Neuronal stem cell (in vitro differentiated cells): ENCODE measurements at regions not wholly inside any gene's neighbourhood (a gene's known extent, or its start where the extent isn't known, plus 50 kb on each side); places are given as distances from the start of the nearest gene placed in this dataset.

Source experiments
- DNase-seq: peaks from one replicate; pipeline ENCODE4 v3.0.0-alpha.2; 2013; ENCODE audit warnings: low spot score
- H2AFZ ChIP-seq: one replicate; pipeline ENCODE4 v1.6.1; 2013; ENCODE audit warnings: mild to moderate bottlenecking, low read length, inconsistent platforms
- H2AK5ac ChIP-seq: 2 replicates; pipeline ENCODE4 v1.6.1; 2013; ENCODE audit warnings: low read depth, mild to moderate bottlenecking, inconsistent platforms, low read length, moderate library complexity, mixed read lengths
- H2BK120ac ChIP-seq: 2 replicates; pipeline ENCODE4 v1.6.1; 2013; ENCODE audit warnings: low read depth, mild to moderate bottlenecking, inconsistent platforms, low read length, moderate library complexity, mixed read lengths
- H2BK12ac ChIP-seq: one replicate; pipeline ENCODE4 v1.6.1; 2013; ENCODE audit warnings: low read length, inconsistent platforms
- H2BK15ac ChIP-seq: 2 replicates; pipeline ENCODE4 v1.6.1; 2013; ENCODE audit warnings: mild to moderate bottlenecking, low read length, inconsistent platforms, mixed read lengths
- H2BK5ac ChIP-seq: one replicate; pipeline ENCODE4 v1.6.1; 2013; ENCODE audit warnings: inconsistent platforms, mild to moderate bottlenecking, low read length, moderate library complexity
- H3K14ac ChIP-seq: one replicate; pipeline ENCODE4 v1.6.1; 2013; ENCODE audit warnings: low read length, inconsistent platforms
- H3K18ac ChIP-seq: 2 replicates; pipeline ENCODE4 v1.6.1; 2013; ENCODE audit warnings: low read length, inconsistent platforms
- H3K23ac ChIP-seq: 2 replicates; pipeline ENCODE4 v1.6.1; 2013; ENCODE audit warnings: low read depth, mild to moderate bottlenecking, mixed read lengths, low read length, inconsistent platforms; ENCODE audit not compliant: poor library complexity
- H3K27ac ChIP-seq: replicated peaks from 3 replicates; pipeline ENCODE4 v1.5.1; 2013; ENCODE audit warnings: low read length, inconsistent platforms
- H3K27me3 ChIP-seq, 3 experiments: 2 replicates each; pipeline ENCODE4 v1.6.1; 2013; ENCODE audit warnings: low read length in 3 of 3, mild to moderate bottlenecking in 2 of 3, inconsistent platforms in 1 of 3, low read depth in 1 of 3, mixed read lengths in 1 of 3, moderate library complexity in 1 of 3; ENCODE audit not compliant: control insufficient read depth in 3 of 3, insufficient read depth in 3 of 3
- H3K36me3 ChIP-seq, 2 donors: replicated peaks in 1 of 2; 2 replicates each; pipeline ENCODE4 v1.6.1; 2013; ENCODE audit warnings: low read length in 2 of 2; ENCODE audit not compliant: control insufficient read depth in 2 of 2, insufficient read depth in 2 of 2
- H3K4ac ChIP-seq: 2 replicates; pipeline ENCODE4 v1.6.1; 2013; ENCODE audit warnings: inconsistent platforms, mild to moderate bottlenecking, low read length, moderate library complexity
- H3K4me1 ChIP-seq, 2 donors: 1 replicate in 1 of 2; 2 replicates in 1 of 2; pipeline ENCODE4 v1.6.1; 2013; ENCODE audit warnings: low read length in 2 of 2, low read depth in 1 of 2; ENCODE audit not compliant: control insufficient read depth in 2 of 2, insufficient read depth in 1 of 2
- H3K4me2 ChIP-seq: one replicate; pipeline ENCODE4 v1.6.1; 2013; ENCODE audit warnings: mild to moderate bottlenecking, low read length, inconsistent platforms; ENCODE audit not compliant: insufficient read depth, poor library complexity, severe bottlenecking
- H3K4me3 ChIP-seq, 2 donors: 2 replicates each; pipeline ENCODE4 v1.5.1; 2013; ENCODE audit warnings: low read length in 2 of 2, mild to moderate bottlenecking in 2 of 2, inconsistent platforms in 1 of 2, moderate library complexity in 1 of 2
- H3K79me1 ChIP-seq: one replicate; pipeline ENCODE4 v1.6.1; 2013; ENCODE audit warnings: low read depth, mild to moderate bottlenecking, inconsistent platforms, low read length, moderate library complexity
- H3K9ac ChIP-seq: one replicate; pipeline ENCODE4 v1.6.1; 2013; ENCODE audit warnings: mild to moderate bottlenecking, low read depth, low read length, inconsistent platforms; ENCODE audit not compliant: poor library complexity
- H3K9me3 ChIP-seq, 2 donors: replicated peaks in 1 of 2; 2 replicates each; pipeline versions ENCODE3 to v1.6.1; 2013; ENCODE audit warnings: low read length in 2 of 2, mild to moderate bottlenecking in 2 of 2, inconsistent platforms in 1 of 2, low read depth in 1 of 2, mixed read lengths in 1 of 2, moderate library complexity in 1 of 2; ENCODE audit not compliant: control insufficient read depth in 2 of 2, insufficient read depth in 1 of 2
- H4K8ac ChIP-seq: one replicate; pipeline ENCODE4 v1.6.1; 2013; ENCODE audit warnings: low read depth, mild to moderate bottlenecking, inconsistent platforms, low read length, moderate library complexity
- H4K91ac ChIP-seq: one replicate; pipeline ENCODE4 v1.6.1; 2013; ENCODE audit warnings: low read length, low read depth, mild to moderate bottlenecking, inconsistent platforms; ENCODE audit not compliant: poor library complexity
- WGBS, 2 donors: extraction: QIAGEN DNeasy Blood & Tissue Kit; methylation state at CpG; one replicate each; pipeline ENCODE4 v1.1.7; 2013; ENCODE audit warnings: missing lambda C conversion rate in 2 of 2, mixed read lengths in 1 of 2; ENCODE audit not compliant: insufficient read length in 2 of 2, insufficient replicate concordance in 1 of 2; ENCODE audit errors: extremely low coverage in 2 of 2; 5-methylcytosine and 5-hydroxymethylcytosine counted together

DNA sequence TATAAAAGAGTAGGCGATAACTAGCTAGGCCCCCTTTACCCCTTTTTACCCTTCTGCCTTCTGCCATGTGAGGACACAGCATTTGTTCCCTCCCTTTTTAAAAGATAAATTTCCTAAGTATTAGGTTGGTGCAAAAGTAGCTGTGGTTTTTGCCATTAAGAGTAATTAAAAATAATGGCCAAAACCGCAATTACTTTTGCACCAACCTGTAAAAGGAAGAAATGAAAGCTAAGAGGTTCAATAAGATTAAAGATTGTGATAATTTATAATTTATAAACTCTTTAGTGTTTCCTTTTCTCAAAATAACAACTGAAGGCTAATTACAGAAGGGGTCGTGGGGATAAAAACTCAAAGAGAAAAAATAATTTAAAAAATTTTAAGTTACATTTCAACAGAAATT is 283.5 kb upstream of the PDZRN3 start:
- H3K23ac ChIP-seq: no peak overlapping the region
- H3K27ac ChIP-seq: no peak overlapping the region
- H3K79me1 ChIP-seq: no peaks in the 10 kb centered on the region
- H2BK15ac ChIP-seq: no peak overlapping the region
- no peak for DNase-seq
- no peak overlapping the region for H3K18ac ChIP-seq
- H2AFZ ChIP-seq: no peak overlapping the region
- no peaks in the 10 kb centered on the region for H3K4me1 ChIP-seq
- no peak overlapping the region for H3K14ac ChIP-seq
- no peak overlapping the region for H2BK12ac ChIP-seq
- no peak overlapping the region for H2BK120ac ChIP-seq
- no peak overlapping the region for H3K4me2 ChIP-seq
- no peak overlapping the region for H2AK5ac ChIP-seq
- no peak overlapping the region for H3K4ac ChIP-seq
- H2BK5ac ChIP-seq: no peak overlapping the region
- WGBS, 2 donors: no CpG with 5 or more reads among the region's 3 CpGs
- no peak overlapping the region for H4K91ac ChIP-seq
- no peaks in the 10 kb centered on the region for H3K9me3 ChIP-seq
- no peak overlapping the region for H4K8ac ChIP-seq
- no peaks in the 10 kb centered on the region for H3K36me3 ChIP-seq
- H3K4me3 ChIP-seq: no peak overlapping the region
- peaks cover 0 to 5% (median 0%) of the 10 kb centered on the region in 3 experiments for H3K27me3 ChIP-seq
- no peak overlapping the region for H3K9ac ChIP-seq

DNA sequence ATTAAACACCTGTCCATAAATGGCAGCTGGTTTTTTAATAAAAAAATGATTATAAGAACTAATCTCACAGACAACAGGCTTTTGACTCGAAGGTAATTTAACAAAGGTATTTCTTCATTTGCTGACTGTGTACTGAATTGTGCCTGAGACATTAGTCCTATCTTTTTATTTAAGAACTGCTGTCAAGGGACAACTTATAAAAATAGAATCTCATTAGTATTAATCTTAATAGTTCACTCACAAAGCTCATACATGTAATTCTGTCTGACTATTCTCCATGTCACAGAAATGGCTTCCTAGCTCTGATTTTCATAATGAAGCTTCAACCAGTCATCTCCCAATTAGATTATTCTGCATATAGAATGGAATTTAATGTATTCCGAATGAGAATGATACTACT is 276.9 kb upstream of the PDZRN3 start:
- Histone ChIP-seq H2AK5ac (no peak overlapping the region), H3K36me3 (no peaks in the 10 kb centered on the region), H3K4me3 (no peak overlapping the region), H2BK12ac (no peak overlapping the region), H3K79me1 (no peaks in the 10 kb centered on the region), H3K9ac (no peak overlapping the region), H2BK5ac (no peak overlapping the region), H3K27ac (no peak overlapping the region), H3K14ac (no peak overlapping the region), H3K9me3 (no peaks in the 10 kb centered on the region), H2BK15ac (no peak overlapping the region), H2BK120ac (no peak overlapping the region), H2AFZ (no peak overlapping the region), H3K4me2 (no peak overlapping the region), H3K27me3 (no peaks in the 10 kb centered on the region), H3K23ac (no peak overlapping the region), H4K91ac (no peak overlapping the region), H3K18ac (no peak overlapping the region), H4K8ac (no peak overlapping the region), H3K4ac (no peak overlapping the region), H3K4me1 (no peaks in the 10 kb centered on the region)
- no CpG with 5 or more reads among the region's 2 CpGs for WGBS, 2 donors
- DNase-seq: no peak

DNA sequence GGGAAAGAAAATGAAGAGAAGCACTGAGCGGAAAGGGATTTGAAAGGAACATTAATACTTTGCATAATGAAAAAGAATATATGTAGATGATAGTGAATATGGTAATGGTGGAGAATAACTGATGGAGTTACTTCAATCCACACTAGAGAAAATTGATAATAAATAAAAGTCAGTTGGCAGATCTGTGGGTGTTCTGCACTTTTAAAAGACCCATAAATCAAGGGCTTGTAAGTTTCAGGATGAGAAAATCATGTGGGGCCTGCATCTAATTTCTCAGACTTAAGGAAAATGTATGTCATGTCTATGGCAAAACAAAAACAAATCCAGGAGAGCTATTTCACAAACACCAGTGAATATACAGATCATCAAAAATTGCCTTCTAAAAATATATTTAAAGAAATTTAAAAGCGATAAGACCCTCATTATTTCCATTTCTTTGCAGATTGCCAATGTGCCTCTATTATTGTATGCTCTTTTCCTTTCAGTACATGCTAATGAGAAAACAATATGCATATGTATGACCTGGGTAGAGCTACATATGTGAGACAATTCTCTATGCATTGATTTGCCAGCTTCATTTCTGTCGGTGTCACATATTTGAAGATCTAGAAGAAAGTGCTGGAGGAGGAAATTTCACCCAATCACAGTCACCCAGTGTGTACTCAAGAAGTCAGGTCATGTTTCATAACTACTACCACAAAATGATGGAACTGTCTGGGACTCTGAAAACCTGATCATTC is 269.9 kb upstream of the PDZRN3 start:
- Histone ChIP-seq H3K36me3 (no peaks in the 10 kb centered on the region), H2BK120ac (no peak overlapping the region), H2BK12ac (no peak overlapping the region), H3K4me3 (no peak overlapping the region), H3K9me3 (no peaks in the 10 kb centered on the region), H3K4ac (no peak overlapping the region), H3K27ac (no peak overlapping the region), H4K91ac (no peak overlapping the region), H3K79me1 (no peaks in the 10 kb centered on the region), H3K9ac (no peak overlapping the region), H3K4me2 (no peak overlapping the region), H3K14ac (no peak overlapping the region), H3K23ac (no peak overlapping the region), H2AFZ (no peak overlapping the region), H2AK5ac (no peak overlapping the region), H3K27me3 (no peaks in the 10 kb centered on the region), H2BK5ac (no peak overlapping the region), H3K4me1 (no peaks in the 10 kb centered on the region), H3K18ac (no peak overlapping the region), H2BK15ac (no peak overlapping the region), H4K8ac (no peak overlapping the region)
- WGBS, 2 donors: 100% methylated on average over 1 of the region's 3 CpGs; no CpG with 5 or more reads in 1 of the 2 donors
- no peak for DNase-seq

DNA sequence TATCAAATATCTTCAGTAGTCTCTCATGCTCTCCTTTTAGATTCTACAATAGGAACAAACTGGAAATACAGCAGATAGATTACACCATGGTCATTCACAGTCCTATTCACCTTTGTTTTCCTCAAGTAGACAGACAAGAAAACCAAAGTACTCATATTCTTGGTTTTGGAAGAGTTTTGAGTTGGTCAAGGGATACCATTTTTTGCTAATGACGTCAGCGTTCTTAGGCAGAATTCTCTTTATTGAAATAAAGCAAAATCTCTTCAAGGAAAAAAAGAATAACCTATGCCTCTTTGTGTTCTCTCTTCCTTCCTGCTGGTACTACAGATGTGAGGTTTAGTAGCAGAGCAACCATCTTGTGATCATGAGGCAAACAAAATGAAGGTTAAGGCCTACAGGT is 268.3 kb upstream of the PDZRN3 start:
- no peaks in the 10 kb centered on the region for H3K4me1 ChIP-seq
- H3K79me1 ChIP-seq: no peaks in the 10 kb centered on the region

More for the DNA sequence above, 268.3 kb upstream of the PDZRN3 start:
- H3K4ac ChIP-seq: no peak overlapping the region
- no peak overlapping the region for H4K8ac ChIP-seq
- H3K27me3 ChIP-seq: no peaks in the 10 kb centered on the region
- H3K4me2 ChIP-seq: no peak overlapping the region
- no peak overlapping the region for H4K91ac ChIP-seq
- H3K18ac ChIP-seq: no peak overlapping the region
- H3K27ac ChIP-seq: no peak overlapping the region
- no peak overlapping the region for H3K9ac ChIP-seq
- H3K9me3 ChIP-seq: no peaks in the 10 kb centered on the region
- no peak overlapping the region for H2BK120ac ChIP-seq
- no peak overlapping the region for H3K14ac ChIP-seq
- DNase-seq: no peak
- WGBS, 2 donors: no CpG with 5 or more reads among the region's 2 CpGs
- H3K4me3 ChIP-seq: no peak overlapping the region
- no peaks in the 10 kb centered on the region for H3K36me3 ChIP-seq
- no peak overlapping the region for H2BK12ac ChIP-seq
- no peak overlapping the region for H2BK15ac ChIP-seq
- H2AK5ac ChIP-seq: no peak overlapping the region
- H2AFZ ChIP-seq: no peak overlapping the region
- H2BK5ac ChIP-seq: no peak overlapping the region
- no peak overlapping the region for H3K23ac ChIP-seq
